Renal cortex interstitium (tissue), 11 donors: ENCODE measurements at regions not wholly inside any gene's neighbourhood (a gene's known extent, or its start where the extent isn't known, plus 50 kb on each side); places are given as distances from the start of the nearest gene placed in this dataset.

Experiments
- DNase-seq, 11 donors: peaks; one replicate each; pipeline ENCODE4 v3.0.0-alpha.2; 2013; ENCODE audit warnings: low read depth in 9 of 11, low spot score in 4 of 11; ENCODE audit errors: extremely low read depth in 1 of 11

GRCh38 chr3:168331756-168332155, 236.0 kb upstream of the GOLIM4 start:
- no peak for DNase-seq

GRCh38 chr3:168330983-168331382, 235.3 kb upstream of the GOLIM4 start:
- DNase-seq = no peak

- DNase-seq = peak in 1 of 11 donors; percentile 26
These were observed 232.1 kb upstream of the GOLIM4 start for GRCh38 chr3:168327856-168328255.

GRCh38 chr3:168325684-168326083, 230.0 kb upstream of the GOLIM4 start:
- no peak for DNase-seq

- DNase-seq = no peak
These were observed 227.2 kb upstream of the GOLIM4 start for GRCh38 chr3:168322941-168323340.

GRCh38 chr3:168314166-168314565, 218.4 kb upstream of the GOLIM4 start:
- DNase-seq = no peak

GRCh38 chr3:168312984-168313383, 217.3 kb upstream of the GOLIM4 start:
- DNase-seq = no peak

- no peak for DNase-seq
These were observed 212.2 kb upstream of the GOLIM4 start for GRCh38 chr3:168307893-168308292.

- no peak for DNase-seq
These were observed 199.3 kb upstream of the GOLIM4 start for GRCh38 chr3:168295027-168295426.

- DNase-seq = no peak
These were observed 196.6 kb upstream of the GOLIM4 start for GRCh38 chr3:168292296-168292695.

- DNase-seq = no peak
These were observed 193.8 kb upstream of the GOLIM4 start for GRCh38 chr3:168289471-168290008.

GRCh38 chr3:168288511-168289401, 193.0 kb upstream of the GOLIM4 start:
- DNase-seq = no peak

- no peak for DNase-seq
These were observed 189.8 kb upstream of the GOLIM4 start for GRCh38 chr3:168285506-168285905.

- DNase-seq = no peak
These were observed 189.0 kb upstream of the GOLIM4 start for GRCh38 chr3:168284728-168285127.

- DNase-seq = no peak
These were observed 179.9 kb upstream of the GOLIM4 start for GRCh38 chr3:168275662-168276061.

GRCh38 chr3:168273917-168274316, 178.2 kb upstream of the GOLIM4 start:
- DNase-seq = no peak

GRCh38 chr3:168273036-168273435, 177.3 kb upstream of the GOLIM4 start:
- DNase-seq = no peak

- no peak for DNase-seq
These were observed 176.7 kb upstream of the GOLIM4 start for GRCh38 chr3:168272343-168272985.

GRCh38 chr3:168271932-168272331, 176.2 kb upstream of the GOLIM4 start:
- DNase-seq = no peak

- DNase-seq = no peak
These were observed 173.3 kb upstream of the GOLIM4 start for GRCh38 chr3:168269001-168269400.
